ENCODE measurements at regions not wholly inside any gene's neighbourhood (a gene's known extent, or its start where the extent isn't known, plus 50 kb on each side); places are given as distances from the start of the nearest gene placed in this dataset.

DNA sequence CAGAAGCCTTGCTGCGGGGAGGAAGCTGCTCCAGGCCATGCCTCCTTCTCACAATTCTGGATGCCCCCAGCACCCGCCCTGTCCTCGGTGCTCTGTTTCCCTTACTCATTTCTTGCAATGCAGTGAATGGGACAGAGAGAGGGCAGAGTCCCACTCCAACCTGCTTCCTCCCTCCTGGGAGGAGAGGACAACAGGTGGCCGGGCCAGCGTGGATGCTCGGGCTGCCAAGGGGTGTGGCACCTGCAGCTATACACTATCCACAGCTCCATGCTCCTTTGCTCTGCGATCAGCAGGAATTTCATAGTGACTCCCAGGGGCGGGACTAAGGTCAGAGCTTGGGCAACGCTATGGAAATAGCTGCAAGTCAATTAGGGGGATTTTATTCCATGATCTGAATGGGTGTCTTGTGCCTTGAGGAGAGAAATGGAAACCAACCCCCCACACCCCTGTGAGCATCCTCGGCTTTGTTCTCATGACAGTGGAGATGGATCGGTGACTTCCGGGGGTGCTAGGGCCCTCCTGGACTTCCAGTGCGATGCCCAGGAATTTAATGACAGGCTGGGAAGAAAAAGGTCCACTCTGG, 192.5 kb downstream of the MYLK4 start:
- intact Hi-C loops (cut with micrococcal nuclease) = no loop called here
- CTCF ChIA-PET = no interaction called here
- no TSS peak for BruUV-seq (replicated peaks)
- no peaks in the 10 kb centered on the region for H3K27me3 ChIP-seq (ENCODE audit: insufficient read depth, low read length)
- H2AFZ ChIP-seq (ENCODE audit: low read depth, low read length, poor library complexity, severe bottlenecking) = no peak overlapping the region
- POLR2A ChIA-PET = no interaction called here
- TF ChIP-seq, protein P1, sequence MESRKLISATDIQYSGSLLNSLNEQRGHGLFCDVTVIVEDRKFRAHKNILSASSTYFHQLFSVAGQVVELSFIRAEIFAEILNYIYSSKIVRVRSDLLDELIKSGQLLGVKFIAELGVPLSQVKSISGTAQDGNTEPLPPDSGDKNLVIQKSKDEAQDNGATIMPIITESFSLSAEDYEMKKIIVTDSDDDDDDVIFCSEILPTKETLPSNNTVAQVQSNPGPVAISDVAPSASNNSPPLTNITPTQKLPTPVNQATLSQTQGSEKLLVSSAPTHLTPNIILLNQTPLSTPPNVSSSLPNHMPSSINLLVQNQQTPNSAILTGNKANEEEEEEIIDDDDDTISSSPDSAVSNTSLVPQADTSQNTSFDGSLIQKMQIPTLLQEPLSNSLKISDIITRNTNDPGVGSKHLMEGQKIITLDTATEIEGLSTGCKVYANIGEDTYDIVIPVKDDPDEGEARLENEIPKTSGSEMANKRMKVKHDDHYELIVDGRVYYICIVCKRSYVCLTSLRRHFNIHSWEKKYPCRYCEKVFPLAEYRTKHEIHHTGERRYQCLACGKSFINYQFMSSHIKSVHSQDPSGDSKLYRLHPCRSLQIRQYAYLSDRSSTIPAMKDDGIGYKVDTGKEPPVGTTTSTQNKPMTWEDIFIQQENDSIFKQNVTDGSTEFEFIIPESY (IDR thresholded peaks at IDR 0.05; ENCODE audit: extremely low read depth, insufficient replicate concordance, low read length) = no peak
- TF ChIP-seq FOSL1 (IDR thresholded peaks at IDR 0.05; ENCODE audit: low read depth) (no peak), SRF (IDR thresholded peaks at IDR 0.05; ENCODE audit: low read depth) (no peak), POLR2A (IDR thresholded peaks at IDR 0.05; ENCODE audit: borderline replicate concordance, extremely low read depth, insufficient read depth, insufficient read length) (no peak)
- TF ChIP-seq, protein P2, sequence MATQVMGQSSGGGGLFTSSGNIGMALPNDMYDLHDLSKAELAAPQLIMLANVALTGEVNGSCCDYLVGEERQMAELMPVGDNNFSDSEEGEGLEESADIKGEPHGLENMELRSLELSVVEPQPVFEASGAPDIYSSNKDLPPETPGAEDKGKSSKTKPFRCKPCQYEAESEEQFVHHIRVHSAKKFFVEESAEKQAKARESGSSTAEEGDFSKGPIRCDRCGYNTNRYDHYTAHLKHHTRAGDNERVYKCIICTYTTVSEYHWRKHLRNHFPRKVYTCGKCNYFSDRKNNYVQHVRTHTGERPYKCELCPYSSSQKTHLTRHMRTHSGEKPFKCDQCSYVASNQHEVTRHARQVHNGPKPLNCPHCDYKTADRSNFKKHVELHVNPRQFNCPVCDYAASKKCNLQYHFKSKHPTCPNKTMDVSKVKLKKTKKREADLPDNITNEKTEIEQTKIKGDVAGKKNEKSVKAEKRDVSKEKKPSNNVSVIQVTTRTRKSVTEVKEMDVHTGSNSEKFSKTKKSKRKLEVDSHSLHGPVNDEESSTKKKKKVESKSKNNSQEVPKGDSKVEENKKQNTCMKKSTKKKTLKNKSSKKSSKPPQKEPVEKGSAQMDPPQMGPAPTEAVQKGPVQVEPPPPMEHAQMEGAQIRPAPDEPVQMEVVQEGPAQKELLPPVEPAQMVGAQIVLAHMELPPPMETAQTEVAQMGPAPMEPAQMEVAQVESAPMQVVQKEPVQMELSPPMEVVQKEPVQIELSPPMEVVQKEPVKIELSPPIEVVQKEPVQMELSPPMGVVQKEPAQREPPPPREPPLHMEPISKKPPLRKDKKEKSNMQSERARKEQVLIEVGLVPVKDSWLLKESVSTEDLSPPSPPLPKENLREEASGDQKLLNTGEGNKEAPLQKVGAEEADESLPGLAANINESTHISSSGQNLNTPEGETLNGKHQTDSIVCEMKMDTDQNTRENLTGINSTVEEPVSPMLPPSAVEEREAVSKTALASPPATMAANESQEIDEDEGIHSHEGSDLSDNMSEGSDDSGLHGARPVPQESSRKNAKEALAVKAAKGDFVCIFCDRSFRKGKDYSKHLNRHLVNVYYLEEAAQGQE (IDR thresholded peaks at IDR 0.05; ENCODE audit: low read depth) = no peak
- no peaks in the 10 kb centered on the region for H3K9me2 ChIP-seq (ENCODE audit: insufficient read depth)
- no peaks in the 10 kb centered on the region for H3K9me3 ChIP-seq (ENCODE audit: control insufficient read depth in 1 of 2, insufficient read depth in 1 of 2, low read depth in 1 of 2, low read length in 2 of 2)
- H3K4me1 ChIP-seq (ENCODE audit: control insufficient read depth in 1 of 2, insufficient read depth in 2 of 2, low read length in 2 of 2) = no peaks in the 10 kb centered on the region
- no peak overlapping the region for H3K4me2 ChIP-seq (ENCODE audit: low read length)
- no peaks in the 10 kb centered on the region for H3K36me3 ChIP-seq (ENCODE audit: control insufficient read depth in 1 of 2, insufficient read depth in 2 of 2, low read length in 2 of 2)
- H4K20me1 ChIP-seq (ENCODE audit: insufficient read depth) = no peaks in the 10 kb centered on the region
- RAD21 ChIA-PET (ENCODE audit: low non-redundant PET in 1 of 2, low total read pairs in 2 of 2, uncharacterized antibody in 2 of 2, unreplicated experiment in 2 of 2) = no interaction called here
- no peaks in the 10 kb centered on the region for H3K79me2 ChIP-seq (ENCODE audit: insufficient read depth, low read length)
- no peak overlapping the region for H3K4me3 ChIP-seq (replicated peaks in 1 of 2; ENCODE audit: low read depth in 1 of 2, low read length in 2 of 2)
- no peak overlapping the region for H3K27ac ChIP-seq (ENCODE audit: low read depth, low read length)
- DNase-seq (ENCODE audit: low read depth, low spot score) (no peak), ATAC-seq (no peak)
- H3K9ac ChIP-seq (ENCODE audit: low read length) = no peak overlapping the region

Measured in HCT116 (cell line).